KMS-11 (cell line): ENCODE measurements at regions not wholly inside any gene's neighbourhood (a gene's known extent, or its start where the extent isn't known, plus 50 kb on each side); places are given as distances from the start of the nearest gene placed in this dataset.

ENCODE experiments used
- H2AFZ ChIP-seq: fragments of 200-600 bp; sonication (generic); 2 replicates; pipeline ENCODE4 v1.6.1; 2016; ENCODE audit warnings: antibody characterized with exemption, mixed run types, low read depth
- H3K27ac ChIP-seq: fragments of 200-600 bp; sonication (generic); 2 replicates; pipeline ENCODE4 v1.6.1; 2016; ENCODE audit warnings: mild to moderate bottlenecking, mixed run types
- H3K27me3 ChIP-seq: fragments of 200-600 bp; sonication (generic); 2 replicates; pipeline ENCODE4 v1.6.1; 2017; ENCODE audit warnings: mild to moderate bottlenecking, low read depth, mixed run types, moderate library complexity; ENCODE audit not compliant: insufficient read depth
- H3K36me3 ChIP-seq: fragments of 200-600 bp; sonication (generic); 2 replicates; pipeline ENCODE4 v1.6.1; 2017; ENCODE audit warnings: mild to moderate bottlenecking, mixed run types; ENCODE audit not compliant: insufficient read depth
- H3K4me1 ChIP-seq: fragments of 200-600 bp; sonication (generic); 2 replicates; pipeline ENCODE4 v1.6.1; 2016; ENCODE audit warnings: mild to moderate bottlenecking, low read depth, mixed run types; ENCODE audit not compliant: poor library complexity, severe bottlenecking
- H3K4me2 ChIP-seq: fragments of 200-600 bp; sonication (generic); 2 replicates; pipeline ENCODE4 v1.7.0; 2016; ENCODE audit warnings: mild to moderate bottlenecking, mixed run types
- H3K4me3 ChIP-seq: fragments of 200-600 bp; sonication (generic); IDR thresholded peaks from 2 replicates; pipeline ENCODE4 v1.6.1; 2017; ENCODE audit warnings: low read depth, low read length, mixed read lengths; ENCODE audit not compliant: insufficient read depth
- H3K79me2 ChIP-seq: fragments of 200-600 bp; sonication (generic); 2 replicates; pipeline ENCODE4 v1.6.1; 2016; ENCODE audit warnings: low read depth, mixed run types; ENCODE audit not compliant: insufficient read depth
- H3K9ac ChIP-seq: fragments of 200-600 bp; sonication (generic); 2 replicates; pipeline ENCODE4 v1.6.1; 2016; ENCODE audit warnings: mild to moderate bottlenecking, mixed run types
- H4K20me1 ChIP-seq: fragments of 200-600 bp; sonication (generic); 2 replicates; pipeline ENCODE4 v1.6.1; 2016; ENCODE audit warnings: mild to moderate bottlenecking, mixed run types; ENCODE audit not compliant: insufficient read depth
- TF ChIP-seq, protein P1 (sequence below): fragments of 200-600 bp; sonication (generic); conservative IDR thresholded peaks from 2 replicates; pipeline ENCODE4 v1.6.1; 2017; ENCODE audit warnings: low read depth, mild to moderate bottlenecking, antibody characterized with exemption, low read length, moderate library complexity, mixed read lengths

- peaks cover 16% of the 10 kb centered on the region for H3K4me1 ChIP-seq
- TF ChIP-seq, protein P1, sequence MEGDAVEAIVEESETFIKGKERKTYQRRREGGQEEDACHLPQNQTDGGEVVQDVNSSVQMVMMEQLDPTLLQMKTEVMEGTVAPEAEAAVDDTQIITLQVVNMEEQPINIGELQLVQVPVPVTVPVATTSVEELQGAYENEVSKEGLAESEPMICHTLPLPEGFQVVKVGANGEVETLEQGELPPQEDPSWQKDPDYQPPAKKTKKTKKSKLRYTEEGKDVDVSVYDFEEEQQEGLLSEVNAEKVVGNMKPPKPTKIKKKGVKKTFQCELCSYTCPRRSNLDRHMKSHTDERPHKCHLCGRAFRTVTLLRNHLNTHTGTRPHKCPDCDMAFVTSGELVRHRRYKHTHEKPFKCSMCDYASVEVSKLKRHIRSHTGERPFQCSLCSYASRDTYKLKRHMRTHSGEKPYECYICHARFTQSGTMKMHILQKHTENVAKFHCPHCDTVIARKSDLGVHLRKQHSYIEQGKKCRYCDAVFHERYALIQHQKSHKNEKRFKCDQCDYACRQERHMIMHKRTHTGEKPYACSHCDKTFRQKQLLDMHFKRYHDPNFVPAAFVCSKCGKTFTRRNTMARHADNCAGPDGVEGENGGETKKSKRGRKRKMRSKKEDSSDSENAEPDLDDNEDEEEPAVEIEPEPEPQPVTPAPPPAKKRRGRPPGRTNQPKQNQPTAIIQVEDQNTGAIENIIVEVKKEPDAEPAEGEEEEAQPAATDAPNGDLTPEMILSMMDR = no peak
- H3K4me3 ChIP-seq = no peak overlapping the region
- no peak overlapping the region for H3K4me2 ChIP-seq
- H2AFZ ChIP-seq = no peak overlapping the region
- no peaks in the 10 kb centered on the region for H3K36me3 ChIP-seq
- H3K27me3 ChIP-seq = no peaks in the 10 kb centered on the region
- no peaks in the 10 kb centered on the region for H3K79me2 ChIP-seq
- H3K9ac ChIP-seq = no peak overlapping the region
- no peak overlapping the region for H3K27ac ChIP-seq
- no peaks in the 10 kb centered on the region for H4K20me1 ChIP-seq
Measured at GRCh38 chr18:34548973-34549294, 161.2 kb upstream of the DTNA start.

DNA sequence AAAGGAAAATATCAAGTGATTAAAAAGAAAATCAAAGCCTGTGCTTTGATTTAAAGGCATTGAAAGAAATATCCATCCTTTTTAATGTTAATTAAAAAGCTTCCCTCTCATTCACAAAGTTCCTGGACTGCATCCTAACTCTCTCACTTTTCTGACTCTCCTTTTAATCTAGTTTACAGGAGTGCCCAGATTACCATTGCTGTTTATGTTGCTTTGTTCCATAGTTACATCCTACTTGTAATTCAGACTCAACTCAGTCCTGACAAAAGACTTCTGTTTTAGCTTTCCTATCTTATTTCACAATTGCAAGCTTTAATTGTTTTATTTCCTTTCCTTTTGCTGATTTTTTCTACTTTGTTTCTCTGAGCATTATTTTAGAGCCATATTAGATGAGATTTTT, 160.7 kb upstream of the DTNA start:
- H3K27me3 ChIP-seq = no peaks in the 10 kb centered on the region
- H3K79me2 ChIP-seq = no peaks in the 10 kb centered on the region
- no peak overlapping the region for H2AFZ ChIP-seq
- no peaks in the 10 kb centered on the region for H4K20me1 ChIP-seq
- no peak overlapping the region for H3K4me2 ChIP-seq
- peaks cover 12% of the 10 kb centered on the region for H3K4me1 ChIP-seq
- H3K27ac ChIP-seq = no peak overlapping the region
- H3K4me3 ChIP-seq = no peak overlapping the region
- TF ChIP-seq, protein P1 = no peak
- H3K36me3 ChIP-seq = no peaks in the 10 kb centered on the region
- H3K9ac ChIP-seq = no peak overlapping the region

GRCh38 chr18:34550156-34550555, 159.9 kb upstream of the DTNA start:
- no peak overlapping the region for H3K27ac ChIP-seq

GRCh38 chr18:34550902-34551301, 159.2 kb upstream of the DTNA start:
- no peaks in the 10 kb centered on the region for H3K79me2 ChIP-seq
- no peaks in the 10 kb centered on the region for H4K20me1 ChIP-seq
- peaks cover 12% of the 10 kb centered on the region for H3K4me1 ChIP-seq
- no peaks in the 10 kb centered on the region for H3K36me3 ChIP-seq
- no peak overlapping the region for H3K27ac ChIP-seq
- H3K4me3 ChIP-seq = no peak overlapping the region
- no peak overlapping the region for H3K9ac ChIP-seq
- no peaks in the 10 kb centered on the region for H3K27me3 ChIP-seq
- H2AFZ ChIP-seq = no peak overlapping the region
- no peak overlapping the region for H3K4me2 ChIP-seq
- TF ChIP-seq, protein P1 = no peak

More at GRCh38 chr18:34550156-34550555, 159.9 kb upstream of the DTNA start:
- H3K36me3 ChIP-seq = no peaks in the 10 kb centered on the region
- H3K4me1 ChIP-seq = peaks cover 12% of the 10 kb centered on the region
- TF ChIP-seq, protein P1 = no peak
- H3K4me2 ChIP-seq = no peak overlapping the region
- no peak overlapping the region for H2AFZ ChIP-seq
- H3K9ac ChIP-seq = no peak overlapping the region
- no peaks in the 10 kb centered on the region for H4K20me1 ChIP-seq
- H3K79me2 ChIP-seq = no peaks in the 10 kb centered on the region
- H3K27me3 ChIP-seq = no peaks in the 10 kb centered on the region
- no peak overlapping the region for H3K4me3 ChIP-seq

DNA sequence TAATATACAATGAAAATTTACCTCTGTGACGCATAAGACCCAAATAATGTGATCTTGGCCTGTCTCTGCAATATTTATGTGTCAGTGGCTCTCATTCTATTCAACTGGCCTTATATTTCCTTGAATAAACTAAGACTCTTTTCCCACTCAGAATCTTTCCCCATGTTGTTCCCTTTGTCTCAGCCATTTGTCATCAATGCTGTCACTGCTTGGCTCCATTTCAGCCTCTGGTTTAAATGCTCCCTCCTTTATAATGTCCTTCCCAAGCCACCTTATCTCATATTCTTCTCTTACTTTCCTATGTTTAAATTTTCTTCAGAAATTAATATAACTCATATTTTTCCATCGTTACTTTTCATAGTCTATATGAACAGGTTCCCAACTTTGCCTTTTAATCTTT, 158.3 kb upstream of the DTNA start:
- H4K20me1 ChIP-seq = no peaks in the 10 kb centered on the region
- no peak overlapping the region for H3K27ac ChIP-seq
- no peaks in the 10 kb centered on the region for H3K79me2 ChIP-seq
- H2AFZ ChIP-seq = no peak overlapping the region
- H3K4me1 ChIP-seq = peaks cover 12% of the 10 kb centered on the region
- H3K27me3 ChIP-seq = no peaks in the 10 kb centered on the region
- no peaks in the 10 kb centered on the region for H3K36me3 ChIP-seq
- no peak overlapping the region for H3K4me3 ChIP-seq
- TF ChIP-seq, protein P1 = no peak
- no peak overlapping the region for H3K9ac ChIP-seq
- H3K4me2 ChIP-seq = no peak overlapping the region
